ENCODE measurements at regions not wholly inside any gene's neighbourhood (a gene's known extent, or its start where the extent isn't known, plus 50 kb on each side); places are given as distances from the start of the nearest gene placed in this dataset.

DNA sequence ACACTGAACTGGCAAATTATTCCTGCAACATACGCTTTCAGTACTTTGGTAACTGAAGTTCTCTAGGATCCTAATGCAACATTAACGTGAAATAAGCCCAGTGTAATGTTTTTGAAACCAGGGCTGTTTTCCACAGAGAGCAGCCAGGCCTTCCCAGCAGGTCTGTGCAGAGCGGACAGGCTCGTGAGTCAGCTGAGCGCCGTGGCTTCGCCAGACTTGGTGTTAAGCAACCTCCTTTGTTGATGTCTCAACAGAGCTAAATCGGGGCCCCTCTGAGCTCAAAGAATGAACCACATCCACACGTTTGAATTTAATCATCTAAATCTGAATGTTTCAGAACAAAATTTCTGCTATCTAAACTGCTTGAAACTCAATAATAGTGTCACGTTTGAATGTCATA, 181.8 kb upstream of the FMN2 start:
- TF ChIP-seq POLR2A (IDR thresholded peaks at IDR 0.05), result no peak
- no peak for TF ChIP-seq CTCF (IDR thresholded peaks at IDR 0.05)

Data from stomach (tissue), 4 donors.